Uterus (tissue), 2 donors: ENCODE measurements at regions not wholly inside any gene's neighbourhood (a gene's known extent, or its start where the extent isn't known, plus 50 kb on each side); places are given as distances from the start of the nearest gene placed in this dataset.

ENCODE experiments used
- CTCF ChIP-seq, 4 experiments: fragments of 200-600 bp in 2 of 4; fragments of 450-650 bp in 2 of 4; sonication (generic) in 2 of 4; IDR thresholded peaks; one replicate each; pipeline ENCODE4 v1.5.1; 2016 to 2019; ENCODE audit warnings: antibody characterized with exemption in 4 of 4, mild to moderate bottlenecking in 2 of 4, moderate library complexity in 1 of 4
- POLR2A ChIP-seq, 2 donors: fragments of 450-650 bp; IDR thresholded peaks; one replicate each; pipeline ENCODE4 v1.6.1; 2016; ENCODE audit warnings: antibody characterized with exemption in 2 of 2, mild to moderate bottlenecking in 1 of 2, moderate library complexity in 1 of 2

DNA sequence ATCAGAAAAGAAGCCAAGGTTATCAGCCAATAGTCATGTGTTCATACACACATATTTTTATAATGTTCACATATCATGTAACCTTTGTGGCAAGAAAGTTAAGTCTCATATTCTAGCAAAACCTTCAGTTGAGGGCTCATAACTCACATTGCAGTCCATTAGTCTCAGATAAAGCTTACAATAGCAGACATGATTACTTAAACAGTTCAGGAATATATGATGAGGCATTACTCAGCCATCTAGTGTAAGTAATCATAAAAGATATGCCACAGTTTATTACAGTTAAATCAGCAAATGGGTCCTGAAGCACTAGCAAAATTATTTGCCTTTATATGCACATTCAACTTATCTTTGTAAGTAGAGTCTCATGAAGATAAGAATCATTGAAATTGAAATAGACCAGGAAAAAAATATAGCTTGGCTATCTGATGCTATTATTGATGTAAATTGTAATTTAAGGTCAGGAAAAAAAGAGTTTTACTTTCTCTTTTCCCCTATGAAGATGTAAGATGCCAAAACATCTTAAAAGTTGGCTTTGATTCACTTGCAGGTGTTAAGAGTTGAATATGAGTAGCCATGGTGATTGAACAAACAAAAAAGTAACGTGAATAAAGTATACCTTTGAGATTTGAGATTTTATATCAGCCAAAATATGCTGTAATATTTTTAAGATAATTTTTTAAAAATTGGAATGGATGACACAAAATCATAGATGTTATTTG, 537.0 kb downstream of the SLC6A15 start:
- TF ChIP-seq CTCF (IDR thresholded peaks at IDR 0.05) (no peak), POLR2A (IDR thresholded peaks at IDR 0.05) (no peak)
